Activated CD4-positive, alpha-beta T cell treated with anti-CD3 and anti-CD28 coated beads, Interleukin-2, amount 50 U/mL, for 4 hours (primary cell): ENCODE measurements at regions not wholly inside any gene's neighbourhood (a gene's known extent, or its start where the extent isn't known, plus 50 kb on each side); places are given as distances from the start of the nearest gene placed in this dataset.

Experiments used
- DNase-seq, 2 experiments: peaks; one replicate each; pipeline ENCODE4 v3.0.0-alpha.2; 2020

DNA sequence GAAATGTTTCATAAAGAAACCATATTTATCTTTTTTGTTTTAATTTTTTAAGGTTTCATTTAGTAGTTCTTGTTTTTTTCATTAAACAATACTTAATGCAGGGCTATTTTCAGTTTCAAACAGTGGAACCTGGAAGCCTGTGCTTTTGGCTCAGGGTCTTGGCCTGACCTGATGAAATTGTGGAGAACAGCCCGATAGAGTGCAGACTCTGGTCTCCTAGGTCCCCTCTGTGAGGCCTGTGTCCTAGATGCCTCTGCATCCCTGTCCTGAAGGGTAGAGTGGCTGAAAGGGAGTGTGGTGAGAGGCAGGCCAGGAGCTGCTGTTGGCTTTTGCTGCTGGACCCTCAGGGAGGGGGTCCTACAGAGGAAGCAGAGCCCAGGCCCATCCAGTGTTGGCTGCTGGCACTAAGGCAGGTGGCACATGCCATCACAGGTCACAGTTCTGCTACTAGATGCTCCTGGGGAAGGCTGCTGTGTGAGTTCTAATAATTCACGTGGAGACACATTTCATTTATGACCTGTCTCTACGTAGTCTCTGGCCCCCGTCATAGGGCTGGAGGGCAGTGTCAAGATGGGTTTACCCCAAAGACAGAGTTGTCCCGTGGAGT lies 201.0 kb upstream of the COPS8 start:
- DNase-seq, result no peak

DNA sequence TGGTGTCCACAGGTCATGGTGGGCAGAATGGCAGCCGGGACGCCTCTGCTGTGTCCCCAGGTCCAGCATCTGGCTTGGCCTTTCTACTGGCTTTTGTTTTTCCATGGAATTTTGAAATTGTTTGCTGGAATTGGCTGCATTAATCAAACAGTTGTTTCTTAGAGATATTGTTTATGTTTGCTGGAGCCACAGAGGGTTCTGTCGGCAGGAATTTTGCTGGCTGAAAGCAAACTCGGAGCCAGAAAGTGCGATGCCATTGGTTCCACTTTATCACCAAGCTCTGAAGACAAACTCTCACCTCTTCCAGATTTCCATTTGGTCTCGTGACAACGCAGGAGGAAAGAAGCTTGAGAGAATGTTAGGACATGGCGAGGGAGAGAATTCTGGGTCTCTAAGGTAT lies 199.2 kb upstream of the COPS8 start:
- no peak for DNase-seq

DNA sequence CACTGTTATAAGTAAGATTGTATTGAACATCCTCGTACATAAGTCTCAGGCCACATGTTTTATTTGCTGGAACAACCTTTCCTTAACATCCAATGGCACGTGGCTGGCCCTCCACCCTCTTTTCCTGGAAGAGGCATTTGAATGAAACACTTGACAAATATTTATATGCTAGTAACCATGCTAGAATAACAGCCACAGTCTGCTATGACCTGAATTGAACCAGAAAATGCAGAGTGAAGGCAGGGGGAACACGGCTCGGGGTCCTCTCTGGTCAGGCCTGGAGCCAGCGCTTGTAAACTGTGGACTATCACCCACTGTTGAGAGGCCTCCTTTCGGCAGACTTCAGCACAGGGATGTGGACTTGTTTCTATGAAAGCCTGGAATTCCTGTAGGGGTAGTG lies 198.2 kb upstream of the COPS8 start:
- no peak for DNase-seq

DNA sequence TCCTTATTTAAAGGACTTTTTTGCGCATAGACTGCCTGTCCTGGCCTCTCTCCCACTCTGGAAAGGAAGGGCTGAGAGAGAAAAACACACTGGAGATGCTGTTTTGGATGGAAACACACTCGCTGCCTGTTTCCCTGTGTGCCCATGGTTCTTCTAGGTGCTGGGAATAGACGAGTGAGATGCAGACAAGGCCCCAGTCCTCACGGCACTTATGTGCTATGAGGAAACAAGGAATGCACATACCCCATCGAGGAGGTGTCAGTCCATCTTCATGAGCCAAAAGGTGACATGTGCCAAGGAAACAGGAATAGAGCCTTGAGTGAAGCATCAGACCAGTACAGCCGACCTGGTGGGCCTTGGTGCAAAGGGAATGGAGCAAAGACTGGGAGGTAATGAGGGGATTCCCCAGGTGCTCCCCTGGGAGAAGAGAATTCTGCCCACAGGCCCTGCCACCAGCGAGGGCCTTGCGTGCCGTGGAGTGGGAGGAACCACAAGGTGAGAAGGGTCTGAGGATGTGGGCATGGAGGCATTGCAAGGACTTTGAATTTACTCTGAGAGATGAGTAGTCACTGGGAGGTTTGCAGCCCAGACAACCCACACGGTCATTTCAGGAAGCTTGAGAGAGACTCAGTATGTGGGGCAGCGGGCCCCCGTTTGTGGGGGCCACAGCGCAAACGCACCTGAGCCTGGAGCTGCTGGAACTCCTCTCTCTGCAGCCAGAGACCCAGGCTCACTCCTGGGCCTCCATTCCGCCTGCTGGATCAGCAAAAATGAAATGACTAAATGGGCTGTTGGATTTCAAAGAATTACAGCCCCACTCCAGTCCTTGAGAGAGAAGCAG lies 197.5 kb upstream of the COPS8 start:
- no peak for DNase-seq

DNA sequence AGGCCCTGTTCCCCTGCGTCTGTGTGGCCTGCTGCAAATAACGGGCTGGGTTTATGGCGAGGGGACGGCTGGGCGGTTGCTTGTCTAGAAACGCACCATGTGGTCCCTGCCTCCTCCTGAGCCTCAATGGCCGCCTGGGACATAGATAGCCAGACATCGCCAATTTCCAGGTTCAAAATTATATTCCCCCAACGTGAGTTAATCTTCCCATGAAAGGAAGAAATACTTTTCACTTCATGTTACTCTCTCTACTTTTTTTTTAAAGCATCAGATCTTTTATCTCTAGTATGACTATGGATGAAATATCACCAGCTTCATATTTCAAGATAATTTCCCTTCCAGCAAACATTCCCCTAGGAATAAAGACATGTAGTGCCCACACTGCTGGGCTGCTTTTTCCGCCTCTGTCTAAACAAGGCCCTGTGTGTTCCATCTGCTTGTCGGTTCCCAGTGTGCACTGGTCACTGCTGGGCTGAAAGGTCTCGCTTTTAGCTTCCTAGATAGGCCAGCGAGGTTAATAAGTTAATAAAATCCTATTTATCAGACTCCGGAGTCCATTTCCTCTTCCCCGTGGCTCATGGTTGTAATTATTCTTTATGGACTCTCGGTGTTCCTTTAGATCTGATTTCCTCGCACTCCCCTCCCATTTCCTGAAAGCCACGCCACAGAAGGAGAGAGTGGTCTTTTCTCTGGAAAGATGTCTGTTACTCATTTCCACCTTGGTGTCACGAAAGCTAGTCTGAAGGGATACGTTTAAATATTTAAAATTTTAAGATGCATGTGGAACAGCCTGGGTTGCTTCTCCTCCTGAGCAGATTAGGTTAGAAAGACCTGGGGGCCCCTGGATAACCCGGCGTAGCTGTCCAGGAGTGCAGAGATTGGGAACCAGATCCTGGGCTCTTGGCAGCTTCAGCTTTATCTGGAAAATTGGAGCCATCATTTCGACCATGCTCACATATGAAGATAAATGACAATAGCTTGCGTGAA lies 196.6 kb upstream of the COPS8 start:
- DNase-seq, result no peak

DNA sequence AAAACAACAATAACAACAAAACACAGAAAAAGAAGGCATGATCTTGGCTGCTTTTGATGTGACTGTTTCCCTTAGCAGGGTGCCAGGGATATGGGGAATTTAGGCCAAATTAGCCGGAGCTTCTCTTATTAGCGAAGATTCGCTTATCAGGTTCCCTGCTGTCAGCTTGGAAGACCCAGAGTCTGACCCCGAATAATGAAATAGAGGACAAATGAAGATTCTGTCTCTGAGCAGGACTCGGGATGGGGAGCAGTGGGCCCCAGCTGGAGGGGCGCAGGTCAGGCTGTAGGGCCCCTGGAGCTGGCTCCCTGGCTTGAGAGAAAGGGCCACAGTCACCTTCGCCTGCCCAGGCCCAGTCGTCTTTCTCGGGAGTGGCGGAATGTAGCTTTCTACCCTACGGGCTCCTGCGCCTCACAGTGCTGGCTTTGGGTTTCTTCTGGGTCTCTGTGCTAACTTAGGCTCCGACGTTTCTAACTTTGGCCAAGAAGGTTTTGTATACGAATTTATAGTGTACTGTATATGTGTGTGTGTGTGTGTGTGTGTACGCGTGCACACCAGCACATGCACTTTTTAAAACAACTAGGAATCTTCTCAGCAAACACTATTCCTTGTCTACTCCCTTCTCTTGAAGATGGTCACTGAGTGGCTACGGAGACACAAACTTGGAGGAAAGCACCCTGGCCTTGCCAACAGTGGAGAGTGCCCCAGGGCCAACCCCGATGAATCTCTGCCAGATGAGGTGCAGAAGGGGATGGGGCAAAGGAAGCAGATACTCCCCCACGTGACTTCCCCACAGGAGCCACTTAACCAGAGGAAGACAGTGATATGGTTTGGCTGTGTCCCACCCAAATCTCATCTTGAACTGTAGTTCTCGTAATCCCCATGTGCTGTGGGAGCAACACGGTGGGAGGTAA lies 195.6 kb upstream of the COPS8 start:
- DNase-seq, result no peak

DNA sequence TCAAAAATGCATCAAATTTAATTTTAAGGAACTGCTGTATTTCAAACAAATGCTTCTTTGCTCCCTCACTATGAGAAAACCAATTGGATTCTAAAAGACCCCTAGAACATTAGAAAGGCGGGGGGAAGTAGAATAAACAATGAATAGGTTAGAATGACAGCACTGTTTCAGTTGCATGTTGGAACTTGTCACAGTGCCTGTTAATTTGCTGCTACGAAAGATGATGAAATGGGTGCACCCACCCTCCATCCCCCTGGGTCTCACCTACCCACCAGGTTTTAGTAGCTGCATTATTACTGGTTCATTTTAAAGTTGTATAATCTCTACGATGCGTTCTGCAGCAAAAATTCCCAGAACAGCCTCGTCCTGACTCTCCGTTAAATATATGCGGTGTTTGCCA lies 193.0 kb upstream of the COPS8 start:
- DNase-seq, result no peak

DNA sequence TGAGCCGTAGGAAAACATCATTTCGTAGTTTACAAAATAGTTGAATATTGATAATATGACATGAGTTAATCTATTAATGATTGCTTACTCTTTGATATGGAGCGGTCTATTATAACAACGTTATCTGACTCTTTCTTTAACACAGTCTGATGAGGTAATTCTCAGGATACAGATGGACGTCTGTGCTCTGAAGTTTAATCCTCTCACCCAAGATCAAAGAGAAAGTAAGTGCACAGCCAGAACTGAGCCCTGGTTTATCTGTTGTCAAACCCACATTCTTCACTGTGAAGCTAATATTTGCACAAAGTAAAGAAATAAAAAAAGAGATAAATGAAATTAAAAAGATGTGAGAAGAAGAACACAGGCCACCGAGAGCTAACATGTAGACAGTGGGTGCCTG lies 190.9 kb upstream of the COPS8 start:
- no peak for DNase-seq

DNA sequence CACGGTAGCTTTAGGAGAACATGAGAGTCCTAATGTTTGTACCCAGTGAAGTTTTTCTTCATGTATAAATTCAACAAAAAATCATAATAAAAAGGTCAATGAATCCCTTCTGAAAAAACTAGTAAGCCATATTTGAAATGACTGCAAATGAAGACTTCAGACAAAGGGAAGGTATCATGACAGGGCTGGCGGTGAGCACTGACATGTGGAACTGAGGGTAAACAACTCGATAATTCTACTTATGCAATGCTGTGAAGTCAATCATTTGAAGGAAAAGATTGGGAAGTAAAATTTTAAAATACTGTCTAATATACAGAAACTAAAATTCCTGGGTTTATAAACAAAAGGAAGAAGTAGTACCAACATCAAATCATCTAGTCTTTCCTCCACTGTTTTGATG lies 190.2 kb upstream of the COPS8 start:
- DNase-seq, result no peak

DNA sequence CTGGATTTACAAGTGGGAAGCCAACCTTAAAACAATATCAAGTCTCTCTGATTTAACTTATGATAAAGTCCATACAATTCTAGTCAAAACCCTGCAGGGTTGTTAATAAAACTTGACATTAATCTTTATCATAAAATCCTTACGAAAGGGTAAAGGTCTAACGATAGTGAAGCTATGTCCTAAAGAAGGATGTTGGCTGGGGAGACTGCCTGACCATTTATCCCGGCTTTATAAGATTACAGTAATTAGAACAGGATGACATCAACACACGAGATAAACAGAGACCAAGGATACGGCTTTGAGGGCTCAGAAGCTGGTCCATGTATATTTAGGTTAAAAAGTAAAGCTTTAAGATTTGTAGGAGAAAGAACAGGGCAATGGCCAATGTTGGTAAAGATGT lies 189.0 kb upstream of the COPS8 start:
- DNase-seq, result no peak

DNA sequence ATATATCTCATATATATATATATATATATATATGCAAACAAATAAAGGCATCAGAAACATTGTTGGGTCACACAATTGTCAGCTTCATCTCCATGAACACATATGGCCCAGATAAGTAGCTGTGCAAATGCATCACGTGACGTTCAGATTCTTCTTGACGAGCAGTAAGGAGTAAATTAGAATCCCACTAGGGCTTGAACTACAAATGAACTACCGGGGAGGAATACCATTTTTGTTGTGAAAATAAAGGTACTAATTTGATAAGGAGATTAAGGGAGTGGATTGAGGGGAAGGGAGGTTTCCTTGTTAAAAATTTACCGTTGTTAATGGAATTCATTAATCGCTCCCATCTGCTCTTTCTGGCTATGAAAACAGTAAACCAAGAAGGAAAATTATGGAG lies 186.5 kb upstream of the COPS8 start:
- no peak for DNase-seq

DNA sequence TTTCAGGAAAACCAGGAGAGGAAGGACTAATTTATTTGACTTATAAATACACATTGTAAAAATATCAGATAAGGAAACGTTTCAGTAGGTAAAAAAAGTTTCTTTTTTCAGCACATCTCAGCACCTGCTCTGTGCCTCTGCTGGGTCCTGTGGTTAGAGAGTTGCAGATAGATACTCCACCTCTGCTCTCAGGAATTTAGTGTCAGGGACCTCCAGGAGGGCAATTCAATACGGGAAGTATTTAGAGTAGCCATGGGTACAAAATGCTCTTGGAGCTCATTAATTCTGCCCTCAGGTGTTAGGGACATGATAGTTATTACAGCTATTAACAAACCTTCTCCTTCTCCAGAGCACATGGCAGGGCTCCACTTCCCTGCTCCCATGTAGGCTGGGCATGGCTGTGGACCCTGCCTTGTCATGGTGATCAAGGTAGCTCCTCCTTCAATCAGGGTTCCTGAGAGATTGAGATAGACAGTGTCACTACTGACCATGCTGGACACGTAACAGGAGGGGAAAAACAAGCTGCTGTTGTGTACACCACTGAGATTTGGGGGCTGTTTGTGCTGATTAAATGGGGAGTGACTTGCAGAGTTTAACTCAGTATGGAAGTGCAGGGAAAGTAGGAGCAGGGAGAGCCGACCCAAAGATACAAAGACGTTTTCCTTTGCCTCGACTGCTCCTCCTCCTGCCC lies 185.6 kb upstream of the COPS8 start:
- DNase-seq, result no peak

DNA sequence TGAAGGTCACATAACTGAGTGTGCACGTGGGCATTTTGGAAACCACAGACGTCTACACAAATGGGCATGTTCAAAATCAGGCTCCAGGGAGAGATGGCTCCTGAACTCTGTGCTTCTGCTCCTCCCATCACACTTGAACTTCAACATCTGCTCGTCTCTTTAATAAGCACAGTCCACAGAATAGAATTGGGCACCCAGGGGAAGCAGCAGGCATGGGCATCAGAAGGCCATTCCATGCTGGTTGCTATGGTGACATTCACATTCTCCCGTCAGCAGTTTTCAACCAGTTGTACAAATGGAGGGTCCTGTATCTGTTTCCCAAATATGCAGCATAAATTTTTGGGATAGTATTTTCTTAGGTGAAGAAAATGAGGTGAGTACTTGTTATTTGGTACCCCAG lies 183.7 kb upstream of the COPS8 start:
- no peak for DNase-seq

DNA sequence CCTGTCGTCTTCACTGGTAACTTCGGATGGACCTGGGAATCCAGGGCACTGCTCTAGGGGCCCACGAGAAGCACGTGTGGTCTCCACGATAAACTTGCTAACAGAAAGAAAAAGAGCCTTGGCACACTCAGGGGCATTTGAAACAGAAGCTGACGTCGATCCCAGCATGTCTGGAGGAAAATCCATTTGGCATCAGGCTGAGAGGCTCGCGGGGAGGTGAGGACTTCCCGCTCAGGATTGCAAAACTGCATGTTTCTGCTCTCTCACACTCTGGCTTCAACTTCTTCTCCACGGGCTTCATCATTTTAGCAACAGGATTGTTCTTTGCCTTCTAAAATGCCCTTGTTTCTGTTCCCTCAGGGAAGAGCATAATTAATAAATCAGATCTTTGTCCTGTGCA lies 181.7 kb upstream of the COPS8 start:
- no peak for DNase-seq

DNA sequence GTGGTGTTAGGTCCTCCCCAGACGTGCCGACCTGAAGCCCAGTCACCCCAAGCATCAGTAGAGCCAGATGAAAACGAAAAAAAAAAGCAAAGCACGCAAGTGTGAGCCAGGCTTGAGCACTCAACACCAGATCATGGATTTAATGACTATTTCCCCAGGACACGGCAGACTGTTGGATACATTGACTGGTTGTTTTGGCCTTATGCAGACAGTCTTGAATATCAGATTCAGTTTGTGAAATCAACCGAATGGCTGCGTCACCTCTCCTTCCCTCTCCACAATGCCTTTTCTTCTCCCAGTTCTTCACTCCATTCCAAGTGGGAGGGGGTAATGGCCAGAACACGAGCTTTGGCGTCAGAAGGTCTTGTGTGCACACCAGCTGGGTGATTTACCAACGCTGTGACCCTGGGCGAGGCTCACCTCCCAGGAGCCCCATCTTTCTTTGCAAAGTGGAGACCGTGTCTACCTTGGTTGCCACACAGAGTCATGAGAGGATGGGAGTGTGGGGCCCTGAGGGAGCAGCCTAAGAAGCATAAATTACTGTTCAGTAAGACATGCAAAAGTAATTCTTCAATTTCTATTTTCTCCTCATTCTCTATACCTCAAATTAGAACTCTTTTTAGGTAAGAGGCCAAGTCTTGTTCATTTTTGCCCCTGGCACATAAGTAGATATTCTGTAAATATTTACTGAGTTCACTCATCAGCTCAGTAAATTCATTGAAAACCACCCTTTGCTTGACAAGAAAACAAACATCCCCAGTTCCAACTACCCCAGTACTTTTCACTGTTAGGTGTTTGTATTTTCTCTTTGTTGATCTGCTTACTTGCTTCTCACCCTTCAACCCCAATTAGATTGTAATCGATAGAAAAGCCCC lies 181.1 kb upstream of the COPS8 start:
- no peak for DNase-seq

DNA sequence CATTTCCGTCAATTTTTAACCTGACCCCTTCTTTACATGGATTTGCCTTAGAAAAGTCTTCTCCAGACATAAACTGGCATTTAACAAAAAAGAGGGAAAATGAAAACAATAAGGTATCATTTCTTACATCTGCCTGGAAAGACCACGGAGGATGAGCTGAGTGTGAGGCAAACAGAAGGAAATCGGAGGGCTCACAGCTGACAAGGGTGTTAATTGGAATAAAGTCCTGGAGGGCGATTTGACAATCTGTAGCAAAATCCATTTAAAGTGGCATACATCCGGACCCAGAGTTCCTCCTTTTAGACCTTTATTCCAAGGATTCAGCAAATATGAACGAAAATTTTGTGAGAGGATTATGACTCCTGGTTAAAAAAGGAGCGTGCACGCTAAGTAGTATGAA lies 179.7 kb upstream of the COPS8 start:
- no peak for DNase-seq

DNA sequence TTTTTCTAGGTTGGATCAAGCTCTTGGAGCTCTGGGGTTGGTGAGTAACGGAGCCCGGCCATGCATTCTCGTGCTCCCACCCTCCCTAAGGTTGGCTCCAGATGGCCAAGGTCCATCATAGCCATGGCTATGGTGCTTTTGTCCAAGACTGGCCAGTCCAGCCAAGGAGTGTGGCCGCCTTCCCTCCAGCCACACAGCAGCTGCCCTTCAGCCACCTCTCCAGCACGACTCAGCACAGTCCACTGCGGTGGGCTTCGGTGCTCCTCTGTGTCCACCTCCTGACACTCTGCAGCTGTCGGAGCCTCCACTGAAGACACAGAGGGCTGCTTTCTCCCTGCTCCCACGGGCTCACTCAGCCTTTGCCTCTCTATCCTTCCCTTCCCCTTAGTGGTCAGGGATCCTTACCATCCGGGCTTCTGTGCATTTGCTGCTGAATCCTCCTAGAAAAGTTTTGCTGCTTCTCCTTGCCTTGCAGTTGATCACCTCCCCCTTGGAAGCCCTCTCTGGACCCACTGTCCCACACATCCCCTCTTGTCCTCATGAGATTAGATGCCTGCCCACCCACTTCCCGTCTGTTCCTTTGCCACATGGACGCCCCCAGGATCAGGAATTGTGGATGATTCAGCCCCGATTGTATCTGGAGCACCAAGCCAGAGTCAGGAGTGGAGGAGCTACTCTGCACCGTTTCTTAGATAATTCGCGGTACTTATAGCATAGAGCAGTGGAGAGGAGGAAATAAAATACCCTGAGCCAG lies 177.1 kb upstream of the COPS8 start:
- no peak for DNase-seq

DNA sequence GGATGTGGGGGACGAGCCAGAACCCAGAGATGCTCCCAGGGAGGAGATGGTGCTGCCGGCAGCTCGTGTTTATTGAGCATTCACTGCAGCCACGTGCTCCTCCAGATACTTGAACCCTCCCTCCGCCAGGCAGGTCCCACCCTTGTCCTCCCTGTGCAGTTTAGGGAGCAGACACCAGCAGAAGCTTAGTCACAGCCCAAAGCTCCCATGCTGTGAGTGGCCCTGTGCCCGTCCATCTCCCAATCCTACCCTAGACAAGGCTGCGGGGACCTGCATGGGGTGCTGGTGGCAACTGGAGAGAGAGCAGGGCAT lies 176.5 kb upstream of the COPS8 start:
- DNase-seq, result no peak

DNA sequence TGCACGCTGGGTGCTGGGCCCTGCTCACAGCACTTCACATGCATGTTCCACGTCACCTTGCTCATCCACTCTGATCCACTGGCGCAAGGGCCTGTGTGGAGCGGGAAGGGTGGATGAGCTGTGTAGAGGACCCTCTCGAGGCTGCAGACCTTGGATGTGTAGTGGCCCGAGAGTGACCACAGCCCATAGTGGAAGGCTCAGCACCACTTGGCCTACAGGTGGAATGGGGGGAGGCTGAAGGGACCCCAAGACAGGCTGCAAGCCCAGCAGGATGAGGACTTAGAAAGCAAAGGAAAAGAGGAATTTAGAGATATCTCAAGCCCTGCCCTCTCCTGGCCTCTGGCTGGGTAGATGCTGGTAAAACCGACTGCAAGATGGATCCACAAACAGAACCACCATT lies 175.9 kb upstream of the COPS8 start:
- no peak for DNase-seq

DNA sequence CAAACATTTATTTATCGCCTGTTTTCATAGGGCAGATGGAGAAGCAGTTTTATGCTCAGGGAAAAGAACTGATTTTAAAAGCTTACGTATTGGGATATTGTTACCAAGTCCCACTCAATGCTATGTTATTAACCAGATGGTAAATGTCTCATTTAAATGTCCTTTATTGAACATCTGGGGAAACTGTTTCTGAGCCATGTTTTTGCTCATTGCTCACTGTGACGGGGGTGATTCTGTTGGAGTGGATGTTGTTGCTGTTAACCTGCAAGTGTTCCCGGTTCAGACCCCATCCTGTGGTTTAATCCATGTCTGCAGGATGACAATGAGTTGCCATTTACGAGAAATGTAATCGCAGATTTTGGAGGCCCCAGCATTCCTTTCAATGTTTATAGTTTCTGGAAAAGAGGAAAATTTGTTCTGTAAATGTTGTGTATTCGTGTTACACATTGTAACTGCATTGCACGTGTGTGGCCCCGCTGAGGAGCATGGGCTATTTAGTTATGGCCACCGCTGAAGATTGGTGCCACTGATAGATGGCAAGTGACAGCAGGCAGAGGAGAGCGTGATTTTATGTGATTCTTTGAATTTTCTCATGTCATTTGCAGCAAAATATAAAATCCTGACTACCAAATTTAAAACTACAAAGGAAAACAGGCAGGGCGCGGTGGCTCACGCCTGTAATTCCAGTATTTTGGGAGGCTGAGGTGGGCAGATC lies 174.8 kb upstream of the COPS8 start:
- no peak for DNase-seq
